Esophagus squamous epithelium (tissue), 5 donors: ENCODE measurements at regions not wholly inside any gene's neighbourhood (a gene's known extent, or its start where the extent isn't known, plus 50 kb on each side); places are given as distances from the start of the nearest gene placed in this dataset.

Experiments
- DNase-seq: peaks from one replicate; lab custom pipeline; 2025; lab: John Stamatoyannopoulos, UW
- H3K27ac ChIP-seq, 4 donors: fragments of 200-600 bp; sonication (generic); one replicate each; pipeline ENCODE4 v1.5.1; 2016 to 2019; ENCODE audit warnings: mild to moderate bottlenecking in 1 of 4
- H3K27me3 ChIP-seq, 4 donors: fragments of 200-600 bp; sonication (generic); 1 replicate in 3 of 4; 2 replicates in 1 of 4; pipeline versions ENCODE4 v1.5.1 to v1.6.0; 2017 to 2021; ENCODE audit warnings: antibody characterized with exemption in 1 of 4
- H3K36me3 ChIP-seq, 3 donors: fragments of 200-600 bp; sonication (generic); one replicate each; pipeline ENCODE4 v1.5.1; 2016 to 2019
- H3K4me1 ChIP-seq, 3 donors: fragments of 200-600 bp; sonication (generic); one replicate each; pipeline ENCODE4 v1.5.1; 2017 to 2019
- H3K4me3 ChIP-seq, 4 donors: fragments of 200-600 bp; sonication (generic); 1 replicate in 3 of 4; 2 replicates in 1 of 4; pipeline ENCODE4 v1.5.1; 2016 to 2019; ENCODE audit warnings: mild to moderate bottlenecking in 2 of 4, moderate library complexity in 1 of 4
- H3K9me3 ChIP-seq, 3 donors: fragments of 200-600 bp; sonication (generic); one replicate each; pipeline ENCODE4 v1.5.1; 2016 to 2019
- CTCF ChIP-seq, 6 experiments: fragments of 450-650 bp in 4 of 6; fragments of 200-600 bp in 2 of 6; sonication (generic) in 2 of 6; IDR thresholded peaks; one replicate each; pipeline ENCODE4 v1.5.1; 2016 to 2019; ENCODE audit warnings: antibody characterized with exemption in 6 of 6, mild to moderate bottlenecking in 4 of 6, moderate library complexity in 4 of 6
- POLR2A ChIP-seq, 4 donors: fragments of 450-650 bp; IDR thresholded peaks; one replicate each; pipeline ENCODE4 v1.6.1; 2017; ENCODE audit warnings: antibody characterized with exemption in 4 of 4, mild to moderate bottlenecking in 4 of 4, moderate library complexity in 3 of 4
- WGBS, 2 donors: methylation state at CpG; one replicate each; pipeline ENCODE4 v1.1.5; 2018; 5-methylcytosine and 5-hydroxymethylcytosine counted together
- intact Hi-C: fragments of 100-400 bp; cut with DNase I; formaldehyde crosslinking; loops from one replicate; pipeline ENCODE4 v1.15.0; 2022
- donor health status: DM: yes; HTN: yes; CAD: no.

- intact Hi-C loops: no loop called here
Measured at GRCh38 chr5:13498279-13498678, 446.2 kb downstream of the DNAH5 start.

GRCh38 chr5:13488254-13488931 lies 456.1 kb downstream of the DNAH5 start:
- 64 to 67% methylated on average over 8 of the region's 8 CpGs for WGBS, 2 donors

More at GRCh38 chr5:13498279-13498678, 446.2 kb downstream of the DNAH5 start:
- Histone ChIP-seq H3K27me3 (no peaks in the 10 kb centered on the region), H3K9me3 (no peaks in the 10 kb centered on the region), H3K4me1 (no peaks in the 10 kb centered on the region), H3K27ac (no peak overlapping the region), H3K4me3 (no peak overlapping the region), H3K36me3 (no peaks in the 10 kb centered on the region)
- TF ChIP-seq CTCF (IDR thresholded peaks at IDR 0.05) (no peak), POLR2A (IDR thresholded peaks at IDR 0.05) (no peak)
- DNase-seq: no peak

GRCh38 chr5:13480834-13481233 lies 463.7 kb downstream of the DNAH5 start:
- Histone ChIP-seq H3K27ac (no peak overlapping the region), H3K4me3 (no peak overlapping the region), H3K27me3 (no peaks in the 10 kb centered on the region), H3K9me3 (no peaks in the 10 kb centered on the region), H3K36me3 (no peaks in the 10 kb centered on the region), H3K4me1 (no peaks in the 10 kb centered on the region)
- intact Hi-C loops: no loop called here
- DNase-seq: no peak
- TF ChIP-seq POLR2A (IDR thresholded peaks at IDR 0.05) (no peak), CTCF (IDR thresholded peaks at IDR 0.05) (no peak)
- 64 to 81% methylated on average over 2 of the region's 2 CpGs for WGBS, 2 donors

More at GRCh38 chr5:13488254-13488931, 456.1 kb downstream of the DNAH5 start:
- no peaks in the 10 kb centered on the region for H3K36me3 ChIP-seq
- no peaks in the 10 kb centered on the region for H3K9me3 ChIP-seq
- no peak for DNase-seq
- TF ChIP-seq CTCF (IDR thresholded peaks at IDR 0.05) (no peak), POLR2A (IDR thresholded peaks at IDR 0.05) (no peak)
- H3K27ac ChIP-seq: no peak overlapping the region
- H3K4me3 ChIP-seq: no peak overlapping the region
- no peaks in the 10 kb centered on the region for H3K27me3 ChIP-seq
- intact Hi-C loops: no loop called here
- no peaks in the 10 kb centered on the region for H3K4me1 ChIP-seq

- intact Hi-C loops: no loop called here
Measured at GRCh38 chr5:13478831-13479465, 465.5 kb downstream of the DNAH5 start.

More at GRCh38 chr5:13478831-13479465, 465.5 kb downstream of the DNAH5 start:
- WGBS, 2 donors: 31 to 34% methylated on average over 9 of the region's 9 CpGs
- Histone ChIP-seq H3K27me3 (no peaks in the 10 kb centered on the region), H3K36me3 (no peaks in the 10 kb centered on the region), H3K4me1 (no peaks in the 10 kb centered on the region), H3K9me3 (no peaks in the 10 kb centered on the region), H3K27ac (no peak overlapping the region), H3K4me3 (no peak overlapping the region)
- TF ChIP-seq CTCF (IDR thresholded peaks at IDR 0.05) (peak in 5 of 6 experiments; percentile 21 to 60 (median 36)), POLR2A (IDR thresholded peaks at IDR 0.05) (no peak)
- no peak for DNase-seq
